PC-3 (cell line): ENCODE measurements at regions not wholly inside any gene's neighbourhood (a gene's known extent, or its start where the extent isn't known, plus 50 kb on each side); places are given as distances from the start of the nearest gene placed in this dataset.

Source experiments
- ATAC-seq: fragments of 200-7000 bp; cut with Tn5 transposase; 2 replicates; pipeline ENCODE4 v1.9.1; 2020; ENCODE audit warnings: mild to moderate bottlenecking, moderate library complexity
- BruUV-seq: library from RNA; stranded (reverse); fragments of 400-500 nt; replicated peaks from 2 replicates; lab custom pipeline; 2021; lab: Mats Ljungman, UMichigan
- CTCF ChIA-PET: fragments of 300-600 bp; sonication (Branson Sonifier 250); formaldehyde crosslinking; loops from one replicate; lab custom pipeline; 2022; ENCODE audit warnings: antibody characterized with exemption; lab: Charles Lee
- POLR2A ChIA-PET: fragments of 300-600 bp; sonication (Branson Sonifier 250); formaldehyde crosslinking; loops from one replicate; lab custom pipeline; 2022; ENCODE audit warnings: antibody characterized with exemption; ENCODE audit not compliant: unreplicated experiment; lab: Charles Lee
- DNase-seq: peaks from one replicate; pipeline ENCODE4 v3.0.0-alpha.2; 2015
- H2AFZ ChIP-seq: fragments of 300-600 bp; sonication (generic); 2 replicates; pipeline ENCODE4 v1.6.0; 2016; ENCODE audit warnings: antibody characterized with exemption, low read length
- H3F3A ChIP-seq: fragments of 300-600 bp; sonication (generic); one replicate; pipeline ENCODE4 v1.6.0; 2017; ENCODE audit warnings: antibody characterized with exemption, low read length, control low read depth, mild to moderate bottlenecking; ENCODE audit not compliant: unreplicated experiment
- H3K27ac ChIP-seq: fragments of 300-600 bp; sonication (generic); 2 replicates; pipeline ENCODE4 v1.5.1; 2016; ENCODE audit warnings: mild to moderate bottlenecking, low read length
- H3K27me3 ChIP-seq: fragments of 300-600 bp; sonication (generic); 2 replicates; pipeline ENCODE4 v1.6.1; 2016; ENCODE audit warnings: low read length, mixed read lengths
- H3K36me3 ChIP-seq: fragments of 300-600 bp; sonication (generic); 2 replicates; pipeline ENCODE4 v1.6.1; 2016; ENCODE audit warnings: low read depth, mixed run types, low read length, mixed read lengths
- H3K4me1 ChIP-seq: fragments of 300-600 bp; sonication (generic); 2 replicates; pipeline ENCODE4 v1.5.1; 2016; ENCODE audit warnings: low read length; ENCODE audit not compliant: insufficient read depth
- H3K4me2 ChIP-seq: fragments of 300-600 bp; sonication (generic); 2 replicates; pipeline ENCODE4 v1.6.0; 2016; ENCODE audit warnings: low read length
- H3K4me3 ChIP-seq: fragments of 300-600 bp; sonication (generic); 2 replicates; pipeline ENCODE4 v1.5.1; 2016; ENCODE audit warnings: mild to moderate bottlenecking, low read length, mixed read lengths
- H3K79me2 ChIP-seq: fragments of 300-600 bp; sonication (generic); 2 replicates; pipeline ENCODE4 v1.6.1; 2017; ENCODE audit warnings: low read length, mixed read lengths
- H3K9ac ChIP-seq: fragments of 300-600 bp; sonication (generic); 2 replicates; pipeline ENCODE4 v1.6.0; 2016; ENCODE audit warnings: mild to moderate bottlenecking, low read length
- H3K9me2 ChIP-seq: fragments of 300-600 bp; sonication (generic); replicated peaks from 2 replicates; pipeline ENCODE4 v1.6.1; 2016; ENCODE audit warnings: mixed run types, low read length, mixed read lengths
- H3K9me3 ChIP-seq: fragments of 300-600 bp; sonication (generic); 2 replicates; pipeline ENCODE4 v1.6.1; 2016; ENCODE audit warnings: low read length, mixed read lengths
- H4K20me1 ChIP-seq: fragments of 300-600 bp; sonication (generic); 2 replicates; pipeline ENCODE4 v1.6.1; 2016; ENCODE audit warnings: low read length, mixed read lengths
- CTCF ChIP-seq: fragments of 300-600 bp; sonication (generic); conservative IDR thresholded peaks from 2 replicates; pipeline ENCODE4 v1.5.1; 2017; ENCODE audit warnings: antibody characterized with exemption, low read depth, mild to moderate bottlenecking, low read length
- EZH2 ChIP-seq: fragments of 300-600 bp; sonication (generic); IDR thresholded peaks from one replicate; pipeline ENCODE4 v1.6.1; 2017; ENCODE audit warnings: antibody characterized with exemption, mild to moderate bottlenecking, low read length; ENCODE audit not compliant: unreplicated experiment
- EZH2phosphoT487 ChIP-seq: fragments of 300-600 bp; sonication (generic); IDR thresholded peaks from 2 replicates; pipeline ENCODE4 v1.6.1; 2018; ENCODE audit warnings: mild to moderate bottlenecking, antibody characterized with exemption, low read length, borderline replicate concordance
- intact Hi-C: fragments of 100-400 bp; cut with micrococcal nuclease; formaldehyde crosslinking; loops from 2 replicates; pipeline ENCODE4 v1.9.0; 2023

GRCh38 chr20:41862476-41862875 lies 244.3 kb upstream of the CHD6 start:
- Histone ChIP-seq H4K20me1 (no peaks in the 10 kb centered on the region), H3K4me3 (no peak overlapping the region), H3K4me2 (no peak overlapping the region), H3K9me2 (no peaks in the 10 kb centered on the region), H3K4me1 (no peaks in the 10 kb centered on the region), H3K36me3 (no peaks in the 10 kb centered on the region), H3K27ac (no peak overlapping the region), H2AFZ (no peak overlapping the region), H3K27me3 (no peaks in the 10 kb centered on the region), H3K79me2 (no peaks in the 10 kb centered on the region), H3K9ac (no peak overlapping the region), H3F3A (no peaks in the 10 kb centered on the region), H3K9me3 (peaks cover 12% of the 10 kb centered on the region; the same call in 1 of the 2 replicates)
- no peak for DNase-seq
- intact Hi-C loops, result no loop called here
- no peak for ATAC-seq
- TF ChIP-seq EZH2, result no peak
- no peak for TF ChIP-seq CTCF
- TF ChIP-seq EZH2phosphoT487, result no peak
- CTCF ChIA-PET, result no interaction called here
- POLR2A ChIA-PET, result no interaction called here
- BruUV-seq, result no TSS peak

- H3K4me1 ChIP-seq, result no peaks in the 10 kb centered on the region
- DNase-seq (no peak), ATAC-seq (no peak)
- no peaks in the 10 kb centered on the region for H3K79me2 ChIP-seq
- TF ChIP-seq EZH2 (no peak), CTCF (no peak), EZH2phosphoT487 (no peak)
- POLR2A ChIA-PET, result no interaction called here
- no peaks in the 10 kb centered on the region for H3K9me2 ChIP-seq
- no peaks in the 10 kb centered on the region for H3K36me3 ChIP-seq
- H4K20me1 ChIP-seq, result no peaks in the 10 kb centered on the region
- no peak overlapping the region for H3K9ac ChIP-seq
- peaks cover 12% of the 10 kb centered on the region for H3K9me3 ChIP-seq
- no peaks in the 10 kb centered on the region for H3K27me3 ChIP-seq
- H3K4me2 ChIP-seq, result no peak overlapping the region
- no peak overlapping the region for H3K4me3 ChIP-seq
- H2AFZ ChIP-seq, result no peak overlapping the region
- intact Hi-C loops, result no loop called here
- H3K27ac ChIP-seq, result no peak overlapping the region
- BruUV-seq, result no TSS peak
- CTCF ChIA-PET, result no interaction called here
- H3F3A ChIP-seq, result no peaks in the 10 kb centered on the region
These were observed 243.7 kb upstream of the CHD6 start for GRCh38 chr20:41861772-41862422.

GRCh38 chr20:41854765-41855164 lies 236.6 kb upstream of the CHD6 start:
- Histone ChIP-seq H3K36me3 (no peaks in the 10 kb centered on the region), H3K79me2 (no peaks in the 10 kb centered on the region), H2AFZ (no peak overlapping the region), H3K4me3 (no peak overlapping the region), H3K9me3 (peaks cover 11% of the 10 kb centered on the region), H3F3A (no peaks in the 10 kb centered on the region), H3K9ac (no peak overlapping the region), H3K9me2 (no peaks in the 10 kb centered on the region), H3K4me1 (no peaks in the 10 kb centered on the region), H4K20me1 (no peaks in the 10 kb centered on the region), H3K27ac (no peak overlapping the region), H3K4me2 (no peak overlapping the region), H3K27me3 (no peaks in the 10 kb centered on the region)
- ATAC-seq (no peak), DNase-seq (peak; percentile 36)
- ChIA-PET CTCF (no interaction called here), POLR2A (no interaction called here)
- BruUV-seq, result no TSS peak
- TF ChIP-seq EZH2 (no peak), EZH2phosphoT487 (no peak), CTCF (no peak)
- intact Hi-C loops, result no loop called here
